T-helper 17 cell (primary cell): ENCODE measurements at regions not wholly inside any gene's neighbourhood (a gene's known extent, or its start where the extent isn't known, plus 50 kb on each side); places are given as distances from the start of the nearest gene placed in this dataset.

Experiments used
- ATAC-seq: fragments of 150-1000 bp; cut with Tn5 transposase; 2 replicates; pipeline ENCODE4 v1.10.0; 2021; ENCODE audit warnings: mild to moderate bottlenecking, moderate library complexity
- DNase-seq, 3 donors: peaks; one replicate each; pipeline versions ENCODE4 v3.0.0 to v3.0.0-alpha.2; 2020 to 2021
- H3K9me3 ChIP-seq: one replicate; pipeline ENCODE4 v1.7.0; 2013; ENCODE audit warnings: low read length, mild to moderate bottlenecking; ENCODE audit not compliant: control insufficient read depth, poor library complexity, severe bottlenecking
- H3K27ac Mint-ChIP-seq: one replicate; pipeline ENCODE4 v1.8.0; 2022; ENCODE audit warnings: mild to moderate bottlenecking, moderate library complexity, mixed read lengths
- H3K27me3 Mint-ChIP-seq: one replicate; pipeline ENCODE4 v1.8.0; 2022; ENCODE audit warnings: mixed read lengths
- H3K36me3 Mint-ChIP-seq: one replicate; pipeline ENCODE4 v1.8.0; 2022; ENCODE audit warnings: low read depth, mixed read lengths
- H3K4me1 Mint-ChIP-seq: one replicate; pipeline ENCODE4 v1.8.0; 2022; ENCODE audit warnings: mild to moderate bottlenecking, mixed read lengths
- H3K4me3 Mint-ChIP-seq: one replicate; pipeline ENCODE4 v1.8.0; 2022; ENCODE audit warnings: mild to moderate bottlenecking, moderate library complexity, mixed read lengths

DNA sequence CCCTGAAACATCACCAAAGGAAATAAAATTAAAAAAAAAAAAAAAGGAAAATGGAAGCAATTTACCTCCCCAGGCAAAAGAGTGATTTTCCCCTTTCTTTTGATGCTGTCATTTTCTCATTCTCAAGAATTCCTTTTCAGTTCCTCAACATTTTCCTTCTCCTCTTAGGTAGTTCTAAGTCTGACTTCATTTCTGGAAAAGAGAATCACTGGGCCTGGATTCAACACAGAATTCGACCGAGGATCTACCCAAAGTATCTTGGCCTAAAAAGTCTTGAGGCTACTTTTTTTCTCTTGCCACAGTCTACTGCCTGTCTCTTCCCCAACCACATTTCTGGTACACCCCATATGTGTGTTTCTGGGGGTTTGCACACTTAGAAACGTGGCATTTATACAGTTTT is 717.8 kb upstream of the TBX3 start:
- ATAC-seq (no peak), DNase-seq (no peak)
- H3K27ac Mint-ChIP-seq: no peak overlapping the region
- H3K4me1 Mint-ChIP-seq: no peaks in the 10 kb centered on the region
- H3K4me3 Mint-ChIP-seq: no peak overlapping the region
- H3K27me3 Mint-ChIP-seq: no peaks in the 10 kb centered on the region
- H3K36me3 Mint-ChIP-seq: no peaks in the 10 kb centered on the region
- no peaks in the 10 kb centered on the region for H3K9me3 ChIP-seq

DNA sequence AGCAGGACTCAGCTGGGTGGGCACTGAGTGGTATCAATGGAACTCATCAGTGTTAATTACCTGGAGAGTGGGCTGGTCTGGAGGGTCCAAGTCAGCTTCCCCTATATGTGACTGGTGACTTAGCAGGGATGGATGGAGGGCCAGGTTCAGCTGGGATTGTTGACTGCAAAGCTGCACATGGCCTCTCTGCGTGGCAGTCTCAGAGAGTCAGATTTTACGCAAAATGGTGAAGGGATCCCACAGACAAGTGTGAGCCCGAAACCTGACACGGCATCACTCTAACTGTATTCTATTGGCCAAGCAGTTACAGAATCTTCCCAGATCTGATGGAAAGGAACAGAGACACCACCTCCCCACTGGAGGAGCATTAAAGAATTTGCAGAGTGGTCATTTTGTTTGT is 716.0 kb upstream of the TBX3 start:
- no peaks in the 10 kb centered on the region for H3K9me3 ChIP-seq
- H3K4me3 Mint-ChIP-seq: no peak overlapping the region
- no peak overlapping the region for H3K27ac Mint-ChIP-seq
- no peaks in the 10 kb centered on the region for H3K4me1 Mint-ChIP-seq
- no peaks in the 10 kb centered on the region for H3K27me3 Mint-ChIP-seq
- DNase-seq (no peak), ATAC-seq (no peak)
- no peaks in the 10 kb centered on the region for H3K36me3 Mint-ChIP-seq

DNA sequence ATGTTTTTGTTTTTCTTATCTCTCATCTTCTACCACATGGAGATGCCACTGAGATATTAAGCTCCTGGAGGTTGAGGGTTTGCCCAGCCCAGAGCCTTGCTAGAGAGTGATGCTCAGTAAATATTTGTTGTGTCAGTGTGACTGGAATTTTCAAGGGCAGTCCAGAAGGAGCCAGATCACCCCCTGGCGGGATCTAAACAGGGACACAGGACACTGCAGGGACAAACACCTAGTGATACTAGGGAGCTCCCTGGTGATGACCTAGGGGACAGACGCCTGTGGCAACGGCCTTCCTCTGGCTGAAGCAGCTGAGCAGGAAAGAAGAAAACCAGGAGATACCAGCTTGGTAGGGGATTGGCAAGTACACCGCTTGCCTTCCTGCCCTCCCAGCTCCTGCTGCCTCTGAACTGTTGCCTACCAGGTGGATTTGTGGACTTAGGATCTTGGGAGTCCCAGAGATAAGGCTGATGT is 714.4 kb upstream of the TBX3 start:
- DNase-seq: no peak
- no peaks in the 10 kb centered on the region for H3K9me3 ChIP-seq
- no peaks in the 10 kb centered on the region for H3K36me3 Mint-ChIP-seq
- no peak for ATAC-seq
- no peaks in the 10 kb centered on the region for H3K27me3 Mint-ChIP-seq
- no peak overlapping the region for H3K27ac Mint-ChIP-seq
- no peaks in the 10 kb centered on the region for H3K4me1 Mint-ChIP-seq
- no peak overlapping the region for H3K4me3 Mint-ChIP-seq

DNA sequence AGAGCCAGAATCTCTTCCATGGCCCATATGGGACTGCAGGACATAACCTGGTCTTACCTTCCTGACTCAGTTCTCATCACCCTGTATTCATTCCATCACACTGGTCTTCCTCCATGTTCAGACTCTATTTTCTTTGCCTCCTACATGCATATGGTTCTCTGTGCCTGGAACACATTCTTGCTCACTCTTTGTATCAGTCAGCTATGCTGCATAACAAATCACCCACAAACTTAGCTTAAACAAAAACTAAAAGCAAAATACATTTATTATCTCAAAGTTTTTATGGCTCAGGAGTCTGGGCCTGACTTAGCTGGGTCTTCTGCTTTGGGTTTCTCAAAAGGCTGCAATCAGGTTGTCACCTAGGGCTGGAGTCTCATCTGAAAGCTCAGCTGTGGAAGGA is 712.6 kb upstream of the TBX3 start:
- DNase-seq: no peak
- no peak overlapping the region for H3K27ac Mint-ChIP-seq
- no peaks in the 10 kb centered on the region for H3K9me3 ChIP-seq
- no peaks in the 10 kb centered on the region for H3K36me3 Mint-ChIP-seq
- ATAC-seq: no peak
- H3K4me1 Mint-ChIP-seq: no peaks in the 10 kb centered on the region
- no peak overlapping the region for H3K4me3 Mint-ChIP-seq
- H3K27me3 Mint-ChIP-seq: no peaks in the 10 kb centered on the region

DNA sequence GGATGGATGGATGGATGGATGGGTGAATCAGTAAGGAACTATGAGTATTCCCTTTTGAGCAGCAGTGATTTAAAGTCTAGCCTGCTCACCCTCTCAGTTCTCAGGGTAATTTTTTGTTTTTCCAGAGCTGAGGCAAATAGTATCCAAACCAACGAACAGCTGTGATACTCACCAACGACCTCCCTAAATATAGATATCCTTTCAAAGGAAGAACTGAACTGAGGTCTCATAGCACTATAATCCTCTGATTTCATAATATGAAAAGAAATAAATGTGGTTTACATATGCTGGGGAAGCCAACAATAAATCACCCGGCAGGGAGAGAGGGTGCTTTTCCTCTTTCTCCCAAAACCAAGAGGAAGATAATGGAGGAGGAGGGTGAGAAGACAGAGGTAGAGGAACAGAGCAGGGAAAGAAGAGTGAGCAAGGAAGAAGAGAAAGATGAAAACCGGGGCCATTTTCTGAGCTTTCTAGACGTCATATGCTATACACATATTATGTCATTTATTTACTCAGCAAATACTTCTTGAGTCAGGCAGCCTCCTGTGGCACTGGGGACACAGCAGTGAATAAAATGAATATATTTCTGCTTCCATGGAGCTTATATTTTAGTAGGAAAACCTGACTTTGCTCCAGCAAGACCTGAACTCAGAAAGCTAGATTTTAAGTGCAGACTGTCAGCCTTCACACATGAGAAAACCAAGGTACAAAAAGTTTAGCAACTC is 710.7 kb upstream of the TBX3 start:
- no peaks in the 10 kb centered on the region for H3K9me3 ChIP-seq
- no peak overlapping the region for H3K27ac Mint-ChIP-seq
- no peaks in the 10 kb centered on the region for H3K36me3 Mint-ChIP-seq
- ATAC-seq: no peak
- H3K4me3 Mint-ChIP-seq: no peak overlapping the region
- H3K27me3 Mint-ChIP-seq: no peaks in the 10 kb centered on the region
- H3K4me1 Mint-ChIP-seq: no peaks in the 10 kb centered on the region
- DNase-seq: no peak

DNA sequence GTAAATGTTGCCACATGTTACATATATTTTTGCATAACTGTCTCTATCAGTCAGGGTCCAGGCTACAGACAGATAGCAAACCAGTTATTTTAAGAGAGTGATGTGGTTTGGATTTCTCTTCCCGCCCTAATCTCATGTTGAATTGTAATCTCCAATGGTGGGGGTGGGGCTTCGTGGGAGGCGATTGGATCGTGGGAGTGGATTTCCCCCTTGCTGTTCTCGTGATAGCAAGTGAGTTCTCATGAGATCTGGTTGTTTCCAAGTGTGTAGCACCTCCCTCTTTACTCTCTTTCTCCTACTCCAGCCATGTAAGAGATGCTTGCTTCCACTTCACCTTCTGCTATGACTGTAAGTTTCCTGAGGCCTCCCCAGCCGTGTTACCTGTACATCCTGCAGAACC is 704.2 kb upstream of the TBX3 start:
- no peak for ATAC-seq
- no peaks in the 10 kb centered on the region for H3K36me3 Mint-ChIP-seq

DNA sequence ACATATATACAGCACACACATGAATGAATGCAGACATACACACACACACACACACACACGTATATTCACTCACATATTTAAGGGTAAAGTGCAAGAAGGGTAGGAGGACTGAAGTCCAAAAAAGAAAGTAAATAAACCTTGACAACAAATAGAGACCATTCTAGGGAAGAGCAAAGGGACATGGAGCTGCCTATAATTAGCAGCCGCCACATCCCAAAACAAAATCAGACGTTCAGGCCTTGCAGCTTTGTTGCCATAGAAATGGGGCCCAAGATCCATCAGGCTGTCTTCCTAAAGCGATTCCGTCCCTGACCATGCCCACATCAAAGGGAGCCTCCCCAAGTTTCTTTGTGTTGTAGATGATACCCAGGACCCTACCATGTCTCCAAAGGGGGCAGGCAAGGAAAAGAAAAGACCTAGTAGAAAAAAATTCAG is 703.5 kb upstream of the TBX3 start:
- Mint-ChIP-seq H3K4me1 (no peaks in the 10 kb centered on the region), H3K27ac (no peak overlapping the region), H3K36me3 (no peaks in the 10 kb centered on the region), H3K27me3 (no peaks in the 10 kb centered on the region), H3K4me3 (no peak overlapping the region)
- DNase-seq (no peak), ATAC-seq (no peak)
- H3K9me3 ChIP-seq: no peaks in the 10 kb centered on the region

More for the DNA sequence above, 704.2 kb upstream of the TBX3 start:
- no peaks in the 10 kb centered on the region for H3K9me3 ChIP-seq
- DNase-seq: no peak
- no peaks in the 10 kb centered on the region for H3K4me1 Mint-ChIP-seq
- H3K4me3 Mint-ChIP-seq: no peak overlapping the region
- no peak overlapping the region for H3K27ac Mint-ChIP-seq
- no peaks in the 10 kb centered on the region for H3K27me3 Mint-ChIP-seq

DNA sequence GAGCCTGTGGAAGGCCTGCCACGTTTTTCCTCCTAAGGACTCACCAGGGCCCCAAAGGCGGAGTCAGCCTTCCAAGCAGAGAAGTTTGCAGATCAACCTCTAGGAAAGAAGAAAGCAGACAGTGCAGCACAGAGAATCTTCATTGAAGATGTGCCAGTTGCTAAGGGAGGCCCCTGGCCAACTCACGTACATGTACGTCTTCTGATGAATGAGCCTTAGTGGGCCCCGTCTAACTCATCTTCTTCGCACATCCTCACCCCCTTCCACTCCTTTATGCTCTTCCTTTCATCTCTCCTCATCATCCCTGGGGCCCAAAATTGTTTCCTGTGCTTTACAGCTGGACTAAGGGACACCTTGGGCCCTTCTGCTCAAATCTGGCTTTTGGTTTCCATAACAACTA is 703.0 kb upstream of the TBX3 start:
- Mint-ChIP-seq H3K4me3 (no peak overlapping the region), H3K27ac (no peak overlapping the region), H3K27me3 (no peaks in the 10 kb centered on the region), H3K4me1 (no peaks in the 10 kb centered on the region), H3K36me3 (no peaks in the 10 kb centered on the region)
- DNase-seq (no peak), ATAC-seq (no peak)
- no peaks in the 10 kb centered on the region for H3K9me3 ChIP-seq

DNA sequence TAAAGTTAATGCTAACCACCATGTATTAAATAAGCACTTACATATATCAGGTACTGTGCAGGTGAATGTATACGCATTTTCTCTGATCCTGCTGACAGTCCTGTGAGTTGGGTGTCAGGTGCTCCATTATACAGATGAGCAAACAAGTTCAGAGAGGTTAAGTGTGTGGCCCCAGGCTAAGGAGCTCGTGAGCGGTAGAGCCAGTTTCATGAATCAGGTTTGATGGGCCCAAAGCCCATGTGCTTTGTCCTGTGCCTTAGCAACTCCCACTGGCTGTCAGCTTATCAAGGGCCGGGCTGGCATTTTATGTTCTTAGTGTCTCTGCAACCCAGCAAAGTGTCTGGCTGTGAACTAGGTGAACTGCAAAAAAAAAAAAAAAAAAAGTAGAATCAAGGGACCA is 701.2 kb upstream of the TBX3 start:
- Mint-ChIP-seq H3K4me1 (no peaks in the 10 kb centered on the region), H3K27ac (no peak overlapping the region), H3K27me3 (no peaks in the 10 kb centered on the region), H3K4me3 (no peak overlapping the region), H3K36me3 (no peaks in the 10 kb centered on the region)
- ATAC-seq (no peak), DNase-seq (no peak)
- H3K9me3 ChIP-seq: no peaks in the 10 kb centered on the region

DNA sequence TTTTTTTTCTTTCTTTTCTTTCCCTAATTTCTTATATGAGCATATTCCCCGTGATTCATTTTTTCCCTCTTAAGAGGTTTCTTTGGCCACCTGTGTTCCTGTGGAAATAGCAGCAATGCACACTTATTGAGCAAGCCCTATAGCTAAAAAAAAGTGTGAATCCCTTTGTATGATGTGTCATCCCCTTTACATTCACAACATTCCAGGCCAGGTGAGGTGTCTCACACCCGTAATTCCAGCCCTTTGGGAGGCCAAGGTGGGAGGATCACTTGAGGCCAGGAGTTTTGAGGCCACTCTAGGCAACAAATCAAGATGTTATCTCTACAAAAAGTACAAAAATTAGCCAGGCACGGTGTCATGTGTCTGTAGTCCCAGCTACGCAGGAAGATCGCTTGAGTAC is 700.4 kb upstream of the TBX3 start:
- ATAC-seq (no peak), DNase-seq (no peak)
- no peaks in the 10 kb centered on the region for H3K27me3 Mint-ChIP-seq
- no peaks in the 10 kb centered on the region for H3K36me3 Mint-ChIP-seq
- H3K4me3 Mint-ChIP-seq: no peak overlapping the region
- H3K27ac Mint-ChIP-seq: no peak overlapping the region
- H3K9me3 ChIP-seq: no peaks in the 10 kb centered on the region
- H3K4me1 Mint-ChIP-seq: no peaks in the 10 kb centered on the region

DNA sequence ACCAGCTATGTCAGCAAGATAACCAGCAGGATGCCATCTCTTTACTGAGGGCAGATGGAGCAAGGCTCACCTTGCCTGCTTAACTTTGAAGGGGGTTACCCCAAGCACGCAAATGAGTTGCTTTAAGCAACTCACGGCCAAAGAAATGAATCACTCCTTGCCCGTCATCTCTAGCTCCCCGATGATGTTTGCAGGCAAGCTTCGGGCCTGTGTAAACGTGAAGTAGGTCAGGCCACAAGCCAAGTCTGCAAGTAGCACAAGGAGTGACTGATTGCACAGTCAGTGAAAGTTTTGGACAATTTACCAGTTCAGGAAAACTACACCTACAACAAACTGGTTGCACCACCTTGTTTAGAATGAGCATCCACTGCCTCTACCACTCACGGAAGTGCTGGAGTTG is 699.7 kb upstream of the TBX3 start:
- Mint-ChIP-seq H3K27ac (no peak overlapping the region), H3K4me3 (no peak overlapping the region), H3K36me3 (no peaks in the 10 kb centered on the region), H3K4me1 (no peaks in the 10 kb centered on the region), H3K27me3 (no peaks in the 10 kb centered on the region)
- no peak for ATAC-seq
- DNase-seq: no peak
- H3K9me3 ChIP-seq: no peaks in the 10 kb centered on the region

DNA sequence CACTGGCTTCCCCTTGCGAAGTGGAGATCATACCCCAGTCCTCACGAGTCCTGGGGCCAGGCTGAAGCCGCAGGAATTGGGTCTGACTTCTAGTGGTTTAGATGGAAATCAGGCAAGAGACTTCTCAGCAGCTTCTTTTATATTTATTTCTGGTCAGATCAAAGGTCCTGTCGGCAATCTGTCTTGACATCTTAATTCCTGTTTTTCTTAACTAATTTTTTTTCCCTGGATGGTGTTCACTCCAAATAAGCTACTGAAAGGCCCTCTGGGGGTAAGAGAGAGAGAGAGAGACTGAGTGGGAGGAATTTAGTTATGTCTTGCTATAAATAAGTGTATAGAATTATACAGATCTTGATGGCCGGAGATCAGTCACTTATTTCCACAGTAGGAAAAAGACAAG is 698.7 kb upstream of the TBX3 start:
- ATAC-seq (no peak), DNase-seq (no peak)
- H3K9me3 ChIP-seq: no peaks in the 10 kb centered on the region
- Mint-ChIP-seq H3K4me1 (no peaks in the 10 kb centered on the region), H3K27ac (no peak overlapping the region), H3K36me3 (no peaks in the 10 kb centered on the region), H3K4me3 (no peak overlapping the region), H3K27me3 (no peaks in the 10 kb centered on the region)

DNA sequence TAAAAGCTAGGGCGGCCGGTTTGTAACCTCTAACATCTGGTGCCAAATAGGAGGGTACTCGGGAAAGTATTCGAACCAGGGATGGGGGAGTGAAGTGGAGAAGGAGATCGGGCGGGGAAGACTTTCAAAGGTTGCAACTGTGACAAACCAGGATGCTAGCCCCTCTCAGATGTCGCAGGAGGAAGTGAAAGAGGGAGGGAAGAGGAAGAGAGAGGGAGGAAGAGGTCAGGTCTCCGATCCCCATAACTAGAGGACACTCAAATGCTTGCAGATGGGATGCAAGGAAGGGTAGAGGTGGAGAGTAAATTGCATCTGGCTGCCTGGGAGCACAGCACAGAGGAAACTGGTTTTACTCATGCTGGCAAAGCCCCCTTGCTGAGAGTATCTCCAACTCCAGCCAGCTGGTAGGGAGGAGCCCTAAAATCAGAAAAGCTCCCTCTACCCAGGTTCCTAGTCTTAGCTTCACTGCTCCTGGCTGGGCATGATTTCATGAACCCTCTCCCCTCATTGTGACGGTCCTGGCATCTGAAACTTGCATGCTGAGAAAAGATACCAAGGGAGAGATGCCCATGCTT is 696.7 kb upstream of the TBX3 start:
- ATAC-seq (no peak), DNase-seq (no peak)
- H3K4me3 Mint-ChIP-seq: no peak overlapping the region
- H3K27me3 Mint-ChIP-seq: no peaks in the 10 kb centered on the region
- H3K9me3 ChIP-seq: no peaks in the 10 kb centered on the region
- no peaks in the 10 kb centered on the region for H3K36me3 Mint-ChIP-seq
- H3K27ac Mint-ChIP-seq: no peak overlapping the region
- no peaks in the 10 kb centered on the region for H3K4me1 Mint-ChIP-seq

DNA sequence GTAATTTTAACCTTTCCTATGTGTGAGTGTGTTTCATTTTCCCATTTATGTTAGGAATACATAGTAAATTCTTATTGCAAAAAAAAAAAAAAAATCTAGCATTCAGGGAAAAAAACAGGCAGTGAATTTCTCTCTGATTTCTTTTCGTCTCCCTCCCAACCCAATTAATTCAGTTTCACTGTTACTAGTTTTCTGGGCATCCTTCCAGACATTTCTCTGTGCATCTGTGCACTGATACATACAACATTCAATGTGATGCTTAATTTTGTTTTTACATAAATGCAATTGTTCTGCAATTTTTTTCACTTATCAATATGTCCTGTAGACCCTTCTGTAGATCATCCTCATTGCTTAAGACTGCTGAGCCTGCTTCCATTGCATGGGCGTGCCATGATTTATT is 694.3 kb upstream of the TBX3 start:
- no peaks in the 10 kb centered on the region for H3K36me3 Mint-ChIP-seq

More for the DNA sequence above, 694.3 kb upstream of the TBX3 start:
- no peaks in the 10 kb centered on the region for H3K27me3 Mint-ChIP-seq
- no peaks in the 10 kb centered on the region for H3K9me3 ChIP-seq
- no peak for DNase-seq
- H3K4me3 Mint-ChIP-seq: no peak overlapping the region
- H3K4me1 Mint-ChIP-seq: no peaks in the 10 kb centered on the region
- H3K27ac Mint-ChIP-seq: no peak overlapping the region
- no peak for ATAC-seq
